ENCODE measurements at regions not wholly inside any gene's neighbourhood (a gene's known extent, or its start where the extent isn't known, plus 50 kb on each side); places are given as distances from the start of the nearest gene placed in this dataset.

DNA sequence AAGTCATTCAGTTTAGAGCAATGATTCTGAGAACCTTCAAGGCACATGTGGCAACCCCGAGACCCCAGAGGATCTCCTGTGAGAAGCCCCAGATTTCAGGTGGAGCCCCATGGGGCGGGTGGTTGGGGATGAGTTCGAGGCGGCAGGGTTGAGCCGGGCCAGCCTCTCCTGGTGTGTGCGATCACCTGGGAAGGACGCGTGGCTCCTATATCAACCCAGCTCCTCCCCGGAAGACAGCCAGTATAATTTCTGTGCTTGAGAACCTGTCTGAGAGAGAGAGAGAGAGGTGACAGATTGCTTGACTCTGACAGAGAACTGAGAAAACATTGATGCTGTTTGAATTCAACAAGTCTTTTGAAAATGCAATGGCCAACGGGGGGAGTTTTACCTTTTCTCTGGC, 89.0 kb downstream of the TEX29 start:
- no peak for FAIRE-seq
- H3K27ac ChIP-seq (ENCODE audit: low read depth in 1 of 3, low read length in 2 of 3): no peak overlapping the region
- WGBS, 3 donors: 52 to 69% (median 65%) methylated on average over 10 of the region's 10 CpGs
- H3K4me1 ChIP-seq (ENCODE audit: control insufficient read depth in 3 of 3, insufficient read depth in 2 of 3, low read depth in 1 of 3, low read length in 2 of 3): no peaks in the 10 kb centered on the region
- no peaks in the 10 kb centered on the region for H3K36me3 ChIP-seq (ENCODE audit: control insufficient read depth in 3 of 3, insufficient read depth in 2 of 3, low read depth in 1 of 3, low read length in 3 of 3)
- no peak for DNase-seq
- peaks cover 0 to 42% (median 5%) of the 10 kb centered on the region in 3 donors for H3K27me3 ChIP-seq (ENCODE audit: control insufficient read depth in 3 of 3, insufficient read depth in 3 of 3, low read length in 3 of 3)
- H3K9me3 ChIP-seq (ENCODE audit: control insufficient read depth in 2 of 2, insufficient read depth in 1 of 2, low read depth in 1 of 2, low read length in 1 of 2): no peaks in the 10 kb centered on the region
- H3K4me3 ChIP-seq (ENCODE audit: low read depth in 1 of 3, low read length in 3 of 3): no peak overlapping the region

DNA sequence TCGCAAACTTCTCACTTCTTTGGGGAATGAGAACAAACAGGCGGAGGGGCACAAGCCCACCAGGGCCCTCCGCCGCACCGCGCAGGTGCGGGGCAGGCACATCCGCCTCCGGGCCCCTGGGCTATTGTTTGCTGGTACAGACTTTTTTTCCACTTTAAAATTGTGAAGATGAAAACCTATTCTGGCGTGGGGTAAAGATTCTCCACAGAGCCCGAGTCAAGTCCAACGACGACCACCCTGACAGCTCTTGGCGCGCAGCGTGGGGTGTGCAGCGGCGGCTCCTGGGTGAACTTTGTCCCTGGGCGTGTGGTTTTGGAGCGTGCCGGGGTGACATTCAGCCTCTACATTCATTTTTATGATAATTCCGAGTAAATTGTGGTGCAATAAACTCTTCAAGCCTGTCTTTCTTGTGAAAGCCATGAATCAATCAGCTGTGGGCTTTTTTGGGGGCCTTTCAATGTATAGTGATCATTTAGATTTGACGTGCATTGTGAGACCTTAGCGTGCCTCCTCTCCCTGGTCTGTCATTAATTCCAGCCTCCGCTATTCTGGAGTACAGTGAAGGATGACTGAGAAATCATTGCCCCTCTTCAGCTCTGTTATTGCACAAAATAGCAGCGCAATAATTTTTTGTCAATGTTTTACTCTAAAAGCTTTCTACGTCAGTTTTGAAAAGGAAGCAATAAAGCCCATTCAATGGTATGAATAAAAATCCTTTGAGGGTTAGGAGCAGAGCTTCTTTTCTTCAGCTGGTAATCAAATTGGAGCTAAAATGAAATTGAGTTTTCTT, 90.0 kb downstream of the TEX29 start:
- DNase-seq: peak in 1 of 2 donors; percentile 25
- Histone ChIP-seq H3K36me3 (ENCODE audit: control insufficient read depth in 3 of 3, insufficient read depth in 2 of 3, low read depth in 1 of 3, low read length in 3 of 3) (no peaks in the 10 kb centered on the region), H3K4me3 (ENCODE audit: low read depth in 1 of 3, low read length in 3 of 3) (no peak overlapping the region), H3K4me1 (ENCODE audit: control insufficient read depth in 3 of 3, insufficient read depth in 2 of 3, low read depth in 1 of 3, low read length in 2 of 3) (no peaks in the 10 kb centered on the region), H3K27me3 (ENCODE audit: control insufficient read depth in 3 of 3, insufficient read depth in 3 of 3, low read length in 3 of 3) (peaks cover 0 to 45% (median 5%) of the 10 kb centered on the region in 3 donors), H3K27ac (ENCODE audit: low read depth in 1 of 3, low read length in 2 of 3) (no peak overlapping the region), H3K9me3 (ENCODE audit: control insufficient read depth in 2 of 2, insufficient read depth in 1 of 2, low read depth in 1 of 2, low read length in 1 of 2) (no peaks in the 10 kb centered on the region)
- WGBS, 3 donors: 33 to 63% (median 47%) methylated on average over 26 to 27 of the region's 27 CpGs
- FAIRE-seq: no peak

DNA sequence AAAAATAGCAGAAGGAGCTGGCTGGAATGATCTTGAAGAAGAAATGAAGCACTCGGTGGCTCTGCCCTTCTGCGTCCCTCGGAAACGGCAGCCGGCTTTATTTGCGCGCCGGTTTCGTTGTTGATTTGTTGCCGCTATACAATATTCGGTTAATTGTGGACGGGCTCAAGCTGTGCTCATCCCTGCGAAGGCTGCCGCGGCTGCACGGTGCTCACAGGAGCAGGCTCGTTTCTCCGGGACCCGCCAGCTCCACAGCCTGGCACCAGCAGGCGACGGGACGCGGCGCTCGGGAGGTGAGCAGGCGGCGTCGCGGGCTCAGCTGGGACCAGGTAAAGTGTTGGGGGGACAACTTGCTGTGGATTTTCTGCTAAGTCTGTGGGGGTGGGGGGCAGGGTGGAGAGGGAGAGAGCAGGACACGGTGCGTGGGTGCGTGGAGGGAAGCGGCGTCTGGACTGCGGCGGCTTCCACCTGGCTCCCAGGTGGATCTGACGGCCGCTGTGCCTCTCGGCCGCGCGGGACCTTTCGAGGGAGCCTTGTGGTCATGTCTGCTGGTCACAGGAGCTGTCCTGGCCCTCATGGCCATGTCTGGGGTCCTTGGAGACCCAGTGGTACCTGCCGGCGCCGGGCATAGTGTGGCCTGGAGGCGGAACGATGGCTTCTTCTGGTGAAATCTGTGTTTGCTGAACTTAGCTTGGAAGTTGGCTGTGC, 90.9 kb downstream of the TEX29 start:
- no peak for FAIRE-seq

DNA sequence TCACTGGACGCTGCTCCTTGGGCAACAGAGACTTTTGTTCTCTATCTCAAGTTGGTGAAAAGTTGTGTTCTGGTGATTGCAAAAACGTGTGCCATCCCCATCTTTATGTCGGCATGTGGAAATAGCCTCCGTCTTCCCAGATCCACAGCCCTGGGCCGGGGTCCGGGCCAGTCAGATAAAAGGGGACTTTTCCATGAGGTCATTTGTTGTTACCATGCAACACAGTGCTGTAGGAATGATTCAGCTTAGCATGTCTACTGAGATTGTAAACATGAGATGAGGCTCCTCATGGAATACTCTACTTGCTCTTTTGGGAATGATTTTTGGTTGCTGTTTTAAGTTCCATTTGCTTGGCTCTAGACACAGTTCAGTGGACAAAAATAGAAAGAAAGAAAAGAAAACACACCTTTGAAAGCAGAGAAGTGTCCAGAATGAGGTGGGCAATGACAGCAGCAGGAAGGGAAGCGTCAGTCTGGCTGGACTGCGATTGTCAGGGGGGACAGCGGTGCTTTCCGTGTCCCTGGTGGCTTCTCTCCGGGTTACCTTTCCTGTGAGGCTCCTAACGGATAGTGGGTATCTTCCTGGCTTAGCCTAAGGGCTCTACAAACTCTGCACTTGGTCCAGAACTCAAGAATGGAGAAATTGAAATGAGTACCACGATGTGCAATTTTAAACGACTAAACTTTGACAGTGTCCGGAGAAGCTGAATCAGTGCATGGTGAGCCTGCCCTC, 91.6 kb downstream of the TEX29 start:
- no peaks in the 10 kb centered on the region for H3K4me1 ChIP-seq (ENCODE audit: control insufficient read depth in 3 of 3, insufficient read depth in 2 of 3, low read depth in 1 of 3, low read length in 2 of 3)
- H3K27me3 ChIP-seq (ENCODE audit: control insufficient read depth in 3 of 3, insufficient read depth in 3 of 3, low read length in 3 of 3): peaks cover 2 to 45% (median 5%) of the 10 kb centered on the region in 3 donors
- no peaks in the 10 kb centered on the region for H3K9me3 ChIP-seq (ENCODE audit: control insufficient read depth in 2 of 2, insufficient read depth in 1 of 2, low read depth in 1 of 2, low read length in 1 of 2)
- 64 to 72% (median 65%) methylated on average over 15 of the region's 15 CpGs for WGBS, 3 donors
- FAIRE-seq (no peak), DNase-seq (no peak)
- no peak overlapping the region for H3K4me3 ChIP-seq (ENCODE audit: low read depth in 1 of 3, low read length in 3 of 3)
- no peak overlapping the region for H3K27ac ChIP-seq (ENCODE audit: low read depth in 1 of 3, low read length in 2 of 3)
- H3K36me3 ChIP-seq (ENCODE audit: control insufficient read depth in 3 of 3, insufficient read depth in 2 of 3, low read depth in 1 of 3, low read length in 3 of 3): no peaks in the 10 kb centered on the region

More for the DNA sequence above, 90.9 kb downstream of the TEX29 start:
- DNase-seq: no peak
- no peaks in the 10 kb centered on the region for H3K36me3 ChIP-seq (ENCODE audit: control insufficient read depth in 3 of 3, insufficient read depth in 2 of 3, low read depth in 1 of 3, low read length in 3 of 3)
- WGBS, 3 donors: 38 to 55% (median 47%) methylated on average over 44 to 48 of the region's 48 CpGs
- peaks cover 0 to 45% (median 5%) of the 10 kb centered on the region in 3 donors for H3K27me3 ChIP-seq (ENCODE audit: control insufficient read depth in 3 of 3, insufficient read depth in 3 of 3, low read length in 3 of 3)
- H3K9me3 ChIP-seq (ENCODE audit: control insufficient read depth in 2 of 2, insufficient read depth in 1 of 2, low read depth in 1 of 2, low read length in 1 of 2): no peaks in the 10 kb centered on the region
- H3K4me1 ChIP-seq (ENCODE audit: control insufficient read depth in 3 of 3, insufficient read depth in 2 of 3, low read depth in 1 of 3, low read length in 2 of 3): no peaks in the 10 kb centered on the region
- H3K27ac ChIP-seq (ENCODE audit: low read depth in 1 of 3, low read length in 2 of 3): no peak overlapping the region
- H3K4me3 ChIP-seq (ENCODE audit: low read depth in 1 of 3, low read length in 3 of 3): no peak overlapping the region

DNA sequence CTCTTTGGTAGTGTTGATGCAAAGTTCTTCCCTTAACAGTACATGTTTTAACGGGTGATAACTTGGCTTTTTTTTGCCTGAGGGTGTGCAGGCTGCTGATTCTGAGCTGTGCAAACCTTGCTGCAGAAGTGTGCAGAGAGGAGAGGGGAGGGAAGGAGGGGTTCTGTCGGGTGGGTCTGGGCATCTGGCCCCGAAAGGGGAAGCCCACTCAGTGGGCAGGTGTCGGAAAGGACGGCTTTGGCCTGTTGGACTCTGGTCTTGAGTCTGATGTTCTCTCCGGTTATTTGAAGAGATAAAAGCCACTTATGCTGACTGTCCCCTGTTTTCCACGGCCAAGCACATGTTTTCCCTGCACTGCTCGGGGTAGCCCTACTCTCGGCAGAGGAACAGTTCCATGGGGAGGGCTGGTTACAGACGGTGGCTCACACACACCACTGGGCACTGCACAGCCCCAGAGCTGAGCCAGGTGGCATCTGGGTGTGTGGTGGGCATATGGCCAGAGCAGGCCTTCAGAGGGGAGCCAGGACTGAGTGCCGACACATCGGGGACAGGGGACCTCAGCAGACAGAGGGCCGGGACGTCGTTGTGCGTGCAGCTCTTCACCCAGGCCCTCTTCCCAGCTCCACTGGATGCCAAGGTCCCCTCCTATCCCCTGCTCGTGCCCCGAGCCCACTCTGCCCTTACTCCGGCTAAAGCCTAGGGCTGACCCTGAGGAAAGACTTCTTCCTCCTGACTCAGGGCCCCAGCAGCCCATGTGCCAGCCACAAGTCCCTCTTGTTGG, 93.2 kb downstream of the TEX29 start:
- DNase-seq (no peak), FAIRE-seq (no peak)
- Histone ChIP-seq H3K4me3 (ENCODE audit: low read depth in 1 of 3, low read length in 3 of 3) (no peak overlapping the region), H3K27ac (ENCODE audit: low read depth in 1 of 3, low read length in 2 of 3) (no peak overlapping the region), H3K27me3 (ENCODE audit: control insufficient read depth in 3 of 3, insufficient read depth in 3 of 3, low read length in 3 of 3) (peaks cover 2 to 45% (median 5%) of the 10 kb centered on the region in 3 donors), H3K9me3 (ENCODE audit: control insufficient read depth in 2 of 2, insufficient read depth in 1 of 2, low read depth in 1 of 2, low read length in 1 of 2) (no peaks in the 10 kb centered on the region), H3K4me1 (ENCODE audit: control insufficient read depth in 3 of 3, insufficient read depth in 2 of 3, low read depth in 1 of 3, low read length in 2 of 3) (no peaks in the 10 kb centered on the region), H3K36me3 (ENCODE audit: control insufficient read depth in 3 of 3, insufficient read depth in 2 of 3, low read depth in 1 of 3, low read length in 3 of 3) (no peaks in the 10 kb centered on the region)
- 60 to 73% (median 65%) methylated on average over 19 of the region's 19 CpGs for WGBS, 3 donors

DNA sequence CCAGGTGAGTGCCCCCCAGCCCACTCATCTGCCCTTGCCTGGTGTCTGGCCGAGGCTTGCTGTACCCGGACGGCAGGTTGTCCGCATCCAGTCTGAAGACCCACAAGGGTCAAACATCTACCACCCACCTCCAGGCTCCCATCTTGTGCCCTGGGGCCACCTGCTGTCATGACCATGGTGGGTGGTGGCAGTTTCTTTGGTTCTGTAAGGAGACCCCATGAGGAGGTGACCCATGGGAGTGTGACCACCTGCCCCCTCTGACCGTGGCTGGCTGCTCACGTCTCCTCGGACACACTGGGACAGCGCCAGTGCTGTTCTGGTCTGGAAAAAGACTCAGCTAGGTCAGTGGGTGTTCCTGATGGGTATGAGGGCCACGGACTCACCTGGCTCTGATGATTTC, 93.9 kb downstream of the TEX29 start:
- no peaks in the 10 kb centered on the region for H3K9me3 ChIP-seq (ENCODE audit: control insufficient read depth in 2 of 2, insufficient read depth in 1 of 2, low read depth in 1 of 2, low read length in 1 of 2)
- no peaks in the 10 kb centered on the region for H3K36me3 ChIP-seq (ENCODE audit: control insufficient read depth in 3 of 3, insufficient read depth in 2 of 3, low read depth in 1 of 3, low read length in 3 of 3)
- H3K4me3 ChIP-seq (ENCODE audit: low read depth in 1 of 3, low read length in 3 of 3): no peak overlapping the region
- FAIRE-seq (no peak), DNase-seq (no peak)
- peaks cover 2 to 45% (median 5%) of the 10 kb centered on the region in 3 donors for H3K27me3 ChIP-seq (ENCODE audit: control insufficient read depth in 3 of 3, insufficient read depth in 3 of 3, low read length in 3 of 3)
- WGBS, 3 donors: 75 to 84% (median 80%) methylated on average over 9 of the region's 9 CpGs
- H3K4me1 ChIP-seq (ENCODE audit: control insufficient read depth in 3 of 3, insufficient read depth in 2 of 3, low read depth in 1 of 3, low read length in 2 of 3): no peaks in the 10 kb centered on the region
- no peak overlapping the region for H3K27ac ChIP-seq (ENCODE audit: low read depth in 1 of 3, low read length in 2 of 3)

DNA sequence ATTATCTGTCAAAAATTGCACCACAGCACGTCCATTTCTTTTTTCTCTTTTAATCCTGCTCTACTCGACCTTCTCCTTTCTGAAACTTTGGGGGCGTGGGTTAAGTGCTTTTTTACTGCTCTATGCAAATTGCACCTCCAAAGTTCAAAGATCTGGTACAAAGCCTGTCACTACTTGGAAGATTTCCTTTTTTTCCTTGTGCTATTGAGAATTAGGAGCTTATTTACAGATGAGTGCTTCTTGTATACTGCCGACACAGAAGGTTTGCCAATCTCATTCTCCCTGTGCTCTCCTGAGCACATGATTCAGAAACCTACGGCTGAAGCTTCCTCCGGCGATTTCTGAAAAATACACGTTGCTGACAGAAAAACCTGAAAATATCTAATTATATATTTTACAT, 94.8 kb downstream of the TEX29 start:
- H3K9me3 ChIP-seq (ENCODE audit: control insufficient read depth in 2 of 2, insufficient read depth in 1 of 2, low read depth in 1 of 2, low read length in 1 of 2): no peaks in the 10 kb centered on the region
- no peaks in the 10 kb centered on the region for H3K36me3 ChIP-seq (ENCODE audit: control insufficient read depth in 3 of 3, insufficient read depth in 2 of 3, low read depth in 1 of 3, low read length in 3 of 3)
- FAIRE-seq (no peak), DNase-seq (peak; percentile 8 to 42)
- peaks cover 2 to 39% (median 5%) of the 10 kb centered on the region in 3 donors for H3K27me3 ChIP-seq (ENCODE audit: control insufficient read depth in 3 of 3, insufficient read depth in 3 of 3, low read length in 3 of 3)
- WGBS, 3 donors: 22 to 50% (median 36%) methylated on average over 8 of the region's 8 CpGs
- H3K27ac ChIP-seq (ENCODE audit: low read depth in 1 of 3, low read length in 2 of 3): no peak overlapping the region
- no peak overlapping the region for H3K4me3 ChIP-seq (ENCODE audit: low read depth in 1 of 3, low read length in 3 of 3)
- H3K4me1 ChIP-seq (ENCODE audit: control insufficient read depth in 3 of 3, insufficient read depth in 2 of 3, low read depth in 1 of 3, low read length in 2 of 3): no peaks in the 10 kb centered on the region

DNA sequence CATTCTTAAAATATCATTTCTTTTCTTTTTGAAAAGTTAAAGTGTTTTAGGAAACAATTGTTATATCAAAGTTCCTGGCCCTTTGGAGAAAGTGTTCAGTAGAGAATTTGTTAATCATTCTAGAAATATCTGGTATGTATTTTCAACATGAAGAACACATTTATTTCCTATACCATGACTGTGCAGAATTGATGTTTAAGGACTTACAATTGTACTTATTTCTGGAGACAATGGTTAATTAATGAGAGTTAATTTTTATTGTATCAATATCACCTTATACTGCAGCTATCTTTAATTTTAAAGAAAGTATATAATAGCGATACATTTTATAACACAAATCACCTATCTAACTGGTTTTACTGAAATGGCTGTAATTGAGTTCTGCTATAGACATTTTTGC, 95.3 kb downstream of the TEX29 start:
- Histone ChIP-seq H3K4me1 (ENCODE audit: control insufficient read depth in 3 of 3, insufficient read depth in 2 of 3, low read depth in 1 of 3, low read length in 2 of 3) (no peaks in the 10 kb centered on the region), H3K36me3 (ENCODE audit: control insufficient read depth in 3 of 3, insufficient read depth in 2 of 3, low read depth in 1 of 3, low read length in 3 of 3) (no peaks in the 10 kb centered on the region), H3K9me3 (ENCODE audit: control insufficient read depth in 2 of 2, insufficient read depth in 1 of 2, low read depth in 1 of 2, low read length in 1 of 2) (no peaks in the 10 kb centered on the region), H3K4me3 (ENCODE audit: low read depth in 1 of 3, low read length in 3 of 3) (no peak overlapping the region), H3K27ac (ENCODE audit: low read depth in 1 of 3, low read length in 2 of 3) (no peak overlapping the region), H3K27me3 (ENCODE audit: control insufficient read depth in 3 of 3, insufficient read depth in 3 of 3, low read length in 3 of 3) (peaks cover 2 to 35% (median 5%) of the 10 kb centered on the region in 3 donors)
- DNase-seq (no peak), FAIRE-seq (peak; percentile 49)
- WGBS, 3 donors: 86 to 92% (median 91%) methylated on average over 1 of the region's 1 CpG

All from small intestine (tissue), 7 donors.